ENCODE measurements at regions not wholly inside any gene's neighbourhood (a gene's known extent, or its start where the extent isn't known, plus 50 kb on each side); places are given as distances from the start of the nearest gene placed in this dataset.

DNA sequence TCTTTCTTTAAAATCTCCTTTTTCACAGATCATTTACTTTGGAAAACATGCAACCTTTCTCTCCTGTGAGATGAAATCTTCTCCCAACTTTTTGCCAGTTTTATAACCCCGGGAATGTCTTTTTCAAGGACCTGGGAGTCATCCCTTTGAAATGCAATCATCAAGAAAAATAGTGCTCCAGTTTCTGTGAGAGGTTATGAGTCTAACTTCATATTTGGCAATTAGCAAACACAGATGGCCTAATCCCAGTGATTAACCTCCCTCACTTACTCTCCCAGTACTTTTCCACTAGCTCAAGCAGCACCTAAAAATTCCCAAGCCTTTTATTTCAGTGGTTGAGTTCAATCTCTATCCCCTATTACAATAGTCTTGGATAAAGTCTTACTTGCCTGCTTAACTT is 185.8 kb upstream of the TMEM106B start:
- Histone ChIP-seq H3K4me1 (ENCODE audit: control insufficient read depth, low read length) (no peaks in the 10 kb centered on the region), H3K4me2 (ENCODE audit: low read length) (no peak overlapping the region), H3K27me3 (ENCODE audit: control insufficient read depth, low read length) (no peaks in the 10 kb centered on the region), H3F3A (ENCODE audit: control insufficient read depth, insufficient read depth) (no peaks in the 10 kb centered on the region), H3K9me3 (ENCODE audit: control insufficient read depth, insufficient read depth, low read length) (no peaks in the 10 kb centered on the region), H3K9me2 (replicated peaks; ENCODE audit: control insufficient read depth, low read length) (no peaks in the 10 kb centered on the region), H4K20me1 (ENCODE audit: control insufficient read depth, insufficient read depth, low read depth, low read length) (no peaks in the 10 kb centered on the region), H3K4me3 (ENCODE audit: low read length) (no peak overlapping the region), H3K27ac (ENCODE audit: low read depth, low read length) (no peak overlapping the region), H3K36me3 (ENCODE audit: control insufficient read depth, low read length) (no peaks in the 10 kb centered on the region), H3K79me2 (ENCODE audit: control insufficient read depth, low read length) (no peaks in the 10 kb centered on the region)
- TF ChIP-seq, protein P1, sequence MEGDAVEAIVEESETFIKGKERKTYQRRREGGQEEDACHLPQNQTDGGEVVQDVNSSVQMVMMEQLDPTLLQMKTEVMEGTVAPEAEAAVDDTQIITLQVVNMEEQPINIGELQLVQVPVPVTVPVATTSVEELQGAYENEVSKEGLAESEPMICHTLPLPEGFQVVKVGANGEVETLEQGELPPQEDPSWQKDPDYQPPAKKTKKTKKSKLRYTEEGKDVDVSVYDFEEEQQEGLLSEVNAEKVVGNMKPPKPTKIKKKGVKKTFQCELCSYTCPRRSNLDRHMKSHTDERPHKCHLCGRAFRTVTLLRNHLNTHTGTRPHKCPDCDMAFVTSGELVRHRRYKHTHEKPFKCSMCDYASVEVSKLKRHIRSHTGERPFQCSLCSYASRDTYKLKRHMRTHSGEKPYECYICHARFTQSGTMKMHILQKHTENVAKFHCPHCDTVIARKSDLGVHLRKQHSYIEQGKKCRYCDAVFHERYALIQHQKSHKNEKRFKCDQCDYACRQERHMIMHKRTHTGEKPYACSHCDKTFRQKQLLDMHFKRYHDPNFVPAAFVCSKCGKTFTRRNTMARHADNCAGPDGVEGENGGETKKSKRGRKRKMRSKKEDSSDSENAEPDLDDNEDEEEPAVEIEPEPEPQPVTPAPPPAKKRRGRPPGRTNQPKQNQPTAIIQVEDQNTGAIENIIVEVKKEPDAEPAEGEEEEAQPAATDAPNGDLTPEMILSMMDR (IDR thresholded peaks at IDR 0.05; ENCODE audit: low read depth, low read length, poor library complexity, severe bottlenecking), result no peak
- no peak for TF ChIP-seq EZH2phosphoT487 (IDR thresholded peaks at IDR 0.05; ENCODE audit: borderline replicate concordance, low read length)

- TF ChIP-seq, protein P1 (IDR thresholded peaks at IDR 0.05; ENCODE audit: low read depth, low read length, poor library complexity, severe bottlenecking), result no peak
- no peak for TF ChIP-seq EZH2phosphoT487 (IDR thresholded peaks at IDR 0.05; ENCODE audit: borderline replicate concordance, low read length)
- H3F3A ChIP-seq (ENCODE audit: control insufficient read depth, insufficient read depth), result no peaks in the 10 kb centered on the region
- H3K9me3 ChIP-seq (ENCODE audit: control insufficient read depth, insufficient read depth, low read length), result no peaks in the 10 kb centered on the region
- H3K27me3 ChIP-seq (ENCODE audit: control insufficient read depth, low read length), result no peaks in the 10 kb centered on the region
- H3K27ac ChIP-seq (ENCODE audit: low read depth, low read length), result no peak overlapping the region
- no peaks in the 10 kb centered on the region for H3K36me3 ChIP-seq (ENCODE audit: control insufficient read depth, low read length)
- H3K9me2 ChIP-seq (replicated peaks; ENCODE audit: control insufficient read depth, low read length), result no peaks in the 10 kb centered on the region
- H3K4me3 ChIP-seq (ENCODE audit: low read length), result no peak overlapping the region
- no peaks in the 10 kb centered on the region for H4K20me1 ChIP-seq (ENCODE audit: control insufficient read depth, insufficient read depth, low read depth, low read length)
- no peaks in the 10 kb centered on the region for H3K79me2 ChIP-seq (ENCODE audit: control insufficient read depth, low read length)
- no peak overlapping the region for H3K4me2 ChIP-seq (ENCODE audit: low read length)
- H3K4me1 ChIP-seq (ENCODE audit: control insufficient read depth, low read length), result no peaks in the 10 kb centered on the region
Measured at GRCh38 chr7:12028508-12028907, 182.6 kb upstream of the TMEM106B start.

- Histone ChIP-seq H3K79me2 (ENCODE audit: control insufficient read depth, low read length) (no peaks in the 10 kb centered on the region), H3K27ac (ENCODE audit: low read depth, low read length) (no peak overlapping the region), H3F3A (ENCODE audit: control insufficient read depth, insufficient read depth) (no peaks in the 10 kb centered on the region), H3K36me3 (ENCODE audit: control insufficient read depth, low read length) (no peaks in the 10 kb centered on the region), H3K9me3 (ENCODE audit: control insufficient read depth, insufficient read depth, low read length) (no peaks in the 10 kb centered on the region), H4K20me1 (ENCODE audit: control insufficient read depth, insufficient read depth, low read depth, low read length) (no peaks in the 10 kb centered on the region), H3K4me2 (ENCODE audit: low read length) (no peak overlapping the region), H3K4me1 (ENCODE audit: control insufficient read depth, low read length) (no peaks in the 10 kb centered on the region), H3K27me3 (ENCODE audit: control insufficient read depth, low read length) (no peaks in the 10 kb centered on the region), H3K4me3 (ENCODE audit: low read length) (no peak overlapping the region), H3K9me2 (replicated peaks; ENCODE audit: control insufficient read depth, low read length) (no peaks in the 10 kb centered on the region)
- TF ChIP-seq, protein P1 (IDR thresholded peaks at IDR 0.05; ENCODE audit: low read depth, low read length, poor library complexity, severe bottlenecking), result no peak
- TF ChIP-seq EZH2phosphoT487 (IDR thresholded peaks at IDR 0.05; ENCODE audit: borderline replicate concordance, low read length), result no peak
Measured at GRCh38 chr7:12030116-12030515, 181.0 kb upstream of the TMEM106B start.

- H3K27ac ChIP-seq (ENCODE audit: low read depth, low read length), result no peak overlapping the region
- no peaks in the 10 kb centered on the region for H4K20me1 ChIP-seq (ENCODE audit: control insufficient read depth, insufficient read depth, low read depth, low read length)
- H3K4me3 ChIP-seq (ENCODE audit: low read length), result no peak overlapping the region
- no peaks in the 10 kb centered on the region for H3K9me3 ChIP-seq (ENCODE audit: control insufficient read depth, insufficient read depth, low read length)
- H3F3A ChIP-seq (ENCODE audit: control insufficient read depth, insufficient read depth), result no peaks in the 10 kb centered on the region
- H3K36me3 ChIP-seq (ENCODE audit: control insufficient read depth, low read length), result no peaks in the 10 kb centered on the region
- no peaks in the 10 kb centered on the region for H3K4me1 ChIP-seq (ENCODE audit: control insufficient read depth, low read length)
- H3K79me2 ChIP-seq (ENCODE audit: control insufficient read depth, low read length), result no peaks in the 10 kb centered on the region
- H3K9me2 ChIP-seq (replicated peaks; ENCODE audit: control insufficient read depth, low read length), result no peaks in the 10 kb centered on the region
- H3K27me3 ChIP-seq (ENCODE audit: control insufficient read depth, low read length), result no peaks in the 10 kb centered on the region
- no peak overlapping the region for H3K4me2 ChIP-seq (ENCODE audit: low read length)
- no peak for TF ChIP-seq EZH2phosphoT487 (IDR thresholded peaks at IDR 0.05; ENCODE audit: borderline replicate concordance, low read length)
- TF ChIP-seq, protein P1 (IDR thresholded peaks at IDR 0.05; ENCODE audit: low read depth, low read length, poor library complexity, severe bottlenecking), result no peak
Measured at GRCh38 chr7:12031186-12031585, 179.9 kb upstream of the TMEM106B start.
